ENCODE measurements at regions not wholly inside any gene's neighbourhood (a gene's known extent, or its start where the extent isn't known, plus 50 kb on each side); places are given as distances from the start of the nearest gene placed in this dataset.

DNA sequence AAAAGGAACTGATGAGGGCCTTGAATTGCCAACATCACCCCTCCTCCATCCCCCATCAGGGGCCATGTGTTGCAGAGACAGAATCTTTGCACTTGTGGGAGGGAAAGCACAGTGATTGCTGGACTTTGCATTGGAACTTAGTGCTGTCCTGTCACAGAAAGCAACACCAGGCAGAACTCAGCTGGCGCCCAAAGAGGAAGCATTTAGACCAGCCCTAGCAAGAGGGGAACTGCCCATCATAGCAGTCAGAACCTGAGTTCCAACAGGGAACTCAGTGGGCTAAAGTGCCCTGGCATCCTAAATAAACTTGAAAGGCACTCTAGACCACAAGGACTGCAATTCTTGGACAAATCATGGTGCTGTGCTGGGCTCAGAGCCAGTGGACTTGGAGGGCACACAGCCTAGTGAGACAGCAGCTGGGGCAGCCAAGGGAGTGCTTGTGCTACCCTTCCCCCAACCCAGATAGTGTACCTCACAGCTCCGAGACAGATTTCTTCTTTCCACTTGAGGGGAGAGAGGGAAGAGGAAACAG lies 128.1 kb downstream of the ACTL7B start:
- DNase-seq, result no peak
- in situ Hi-C loops (cut with MboI; ENCODE audit: low pct_ligation_motif_present in 1 of 4, low pct_unique_long_range_greater_than_20kb in 1 of 4, low sequenced_read_pairs in 3 of 4), result no loop called here
- no peak for TF ChIP-seq POLR2AphosphoS5 (IDR thresholded peaks at IDR 0.05)
- TF ChIP-seq, protein P1, sequence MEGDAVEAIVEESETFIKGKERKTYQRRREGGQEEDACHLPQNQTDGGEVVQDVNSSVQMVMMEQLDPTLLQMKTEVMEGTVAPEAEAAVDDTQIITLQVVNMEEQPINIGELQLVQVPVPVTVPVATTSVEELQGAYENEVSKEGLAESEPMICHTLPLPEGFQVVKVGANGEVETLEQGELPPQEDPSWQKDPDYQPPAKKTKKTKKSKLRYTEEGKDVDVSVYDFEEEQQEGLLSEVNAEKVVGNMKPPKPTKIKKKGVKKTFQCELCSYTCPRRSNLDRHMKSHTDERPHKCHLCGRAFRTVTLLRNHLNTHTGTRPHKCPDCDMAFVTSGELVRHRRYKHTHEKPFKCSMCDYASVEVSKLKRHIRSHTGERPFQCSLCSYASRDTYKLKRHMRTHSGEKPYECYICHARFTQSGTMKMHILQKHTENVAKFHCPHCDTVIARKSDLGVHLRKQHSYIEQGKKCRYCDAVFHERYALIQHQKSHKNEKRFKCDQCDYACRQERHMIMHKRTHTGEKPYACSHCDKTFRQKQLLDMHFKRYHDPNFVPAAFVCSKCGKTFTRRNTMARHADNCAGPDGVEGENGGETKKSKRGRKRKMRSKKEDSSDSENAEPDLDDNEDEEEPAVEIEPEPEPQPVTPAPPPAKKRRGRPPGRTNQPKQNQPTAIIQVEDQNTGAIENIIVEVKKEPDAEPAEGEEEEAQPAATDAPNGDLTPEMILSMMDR (IDR thresholded peaks at IDR 0.05), result no peak
- no peak for TF ChIP-seq EP300 (IDR thresholded peaks at IDR 0.05; ENCODE audit: low read depth)
- no peak for TF ChIP-seq POLR2A (IDR thresholded peaks at IDR 0.05)

DNA sequence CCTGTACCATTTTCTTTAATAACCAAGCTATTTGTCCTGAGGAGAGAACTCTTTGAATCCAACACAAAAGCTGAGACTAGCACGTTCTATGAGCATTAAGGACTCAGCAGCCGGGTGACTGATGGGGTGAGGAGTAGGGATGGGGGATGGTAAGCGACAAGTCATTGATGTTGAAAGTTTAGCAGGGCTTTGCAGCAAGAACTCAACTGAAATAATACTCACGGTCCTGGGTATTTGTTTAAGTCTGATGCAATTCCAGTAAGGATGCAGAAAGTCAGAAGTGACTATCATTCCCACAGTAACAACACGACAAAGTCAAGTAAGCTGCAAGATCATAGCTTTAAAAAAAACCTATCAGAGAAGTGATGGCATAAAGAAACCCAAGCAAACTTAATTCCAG lies 131.1 kb downstream of the ACTL7B start:
- no peaks in the 10 kb centered on the region for H3K27me3 ChIP-seq
- DNase-seq, result no peak
- no peaks in the 10 kb centered on the region for H3K9me3 ChIP-seq
- intact Hi-C loops (cut with DNase I; ENCODE audit: low total_unique reads), result no loop called here
- 73 to 82% methylated on average over 4 to 5 of the region's 5 CpGs for WGBS, 2 donors (ENCODE audit: low coverage in 1 of 2)
- in situ Hi-C loops (cut with MboI; ENCODE audit: low pct_ligation_motif_present in 1 of 4, low pct_unique_long_range_greater_than_20kb in 1 of 4, low sequenced_read_pairs in 3 of 4), result no loop called here
- no peaks in the 10 kb centered on the region for H3K4me1 ChIP-seq
- no peaks in the 10 kb centered on the region for H3K36me3 ChIP-seq
- no peak overlapping the region for H3K4me3 ChIP-seq
- no peak for TF ChIP-seq EP300 (IDR thresholded peaks at IDR 0.05; ENCODE audit: low read depth)
- TF ChIP-seq POLR2AphosphoS5 (IDR thresholded peaks at IDR 0.05), result no peak
- TF ChIP-seq POLR2A (IDR thresholded peaks at IDR 0.05), result no peak
- TF ChIP-seq, protein P1 (IDR thresholded peaks at IDR 0.05), result no peak
- no peak overlapping the region for H3K27ac ChIP-seq

More for the DNA sequence above, 128.1 kb downstream of the ACTL7B start:
- no peaks in the 10 kb centered on the region for H3K9me3 ChIP-seq
- no peaks in the 10 kb centered on the region for H3K27me3 ChIP-seq
- H3K27ac ChIP-seq, result no peak overlapping the region
- intact Hi-C loops (cut with DNase I; ENCODE audit: low total_unique reads), result no loop called here
- H3K4me3 ChIP-seq, result no peak overlapping the region
- no peaks in the 10 kb centered on the region for H3K36me3 ChIP-seq
- WGBS, 2 donors (ENCODE audit: low coverage in 1 of 2), result 68% methylated on average over 2 of the region's 2 CpGs; no CpG with 5 or more reads in 1 of the 2 donors
- no peaks in the 10 kb centered on the region for H3K4me1 ChIP-seq

GRCh38 chr9:108724122-108724521 lies 131.7 kb downstream of the ACTL7B start:
- no peak for DNase-seq
- Histone ChIP-seq H3K36me3 (no peaks in the 10 kb centered on the region), H3K27me3 (no peaks in the 10 kb centered on the region), H3K9me3 (no peaks in the 10 kb centered on the region), H3K27ac (no peak overlapping the region), H3K4me3 (no peak overlapping the region), H3K4me1 (no peaks in the 10 kb centered on the region)
- in situ Hi-C loops (cut with MboI; ENCODE audit: low pct_ligation_motif_present in 1 of 4, low pct_unique_long_range_greater_than_20kb in 1 of 4, low sequenced_read_pairs in 3 of 4) (no loop called here), intact Hi-C loops (cut with DNase I; ENCODE audit: low total_unique reads) (no loop called here)
- WGBS, 2 donors (ENCODE audit: low coverage in 1 of 2), result 89 to 90% methylated on average over 1 to 4 of the region's 4 CpGs
- TF ChIP-seq POLR2A (IDR thresholded peaks at IDR 0.05) (no peak), POLR2AphosphoS5 (IDR thresholded peaks at IDR 0.05) (no peak), EP300 (IDR thresholded peaks at IDR 0.05; ENCODE audit: low read depth) (no peak)
- TF ChIP-seq, protein P1 (IDR thresholded peaks at IDR 0.05), result no peak

GRCh38 chr9:108722396-108722795 lies 133.4 kb downstream of the ACTL7B start:
- TF ChIP-seq, protein P1 (IDR thresholded peaks at IDR 0.05), result no peak
- TF ChIP-seq POLR2A (IDR thresholded peaks at IDR 0.05), result no peak
- no peak for TF ChIP-seq POLR2AphosphoS5 (IDR thresholded peaks at IDR 0.05)
- TF ChIP-seq EP300 (IDR thresholded peaks at IDR 0.05; ENCODE audit: low read depth), result no peak
- no peak overlapping the region for H3K27ac ChIP-seq
- H3K4me3 ChIP-seq, result no peak overlapping the region
- no peaks in the 10 kb centered on the region for H3K27me3 ChIP-seq
- no peak for DNase-seq
- H3K4me1 ChIP-seq, result no peaks in the 10 kb centered on the region
- H3K36me3 ChIP-seq, result no peaks in the 10 kb centered on the region
- in situ Hi-C loops (cut with MboI; ENCODE audit: low pct_ligation_motif_present in 1 of 4, low pct_unique_long_range_greater_than_20kb in 1 of 4, low sequenced_read_pairs in 3 of 4), result no loop called here
- 80 to 90% methylated on average over 7 of the region's 7 CpGs for WGBS, 2 donors (ENCODE audit: low coverage in 1 of 2)
- intact Hi-C loops (cut with DNase I; ENCODE audit: low total_unique reads), result no loop called here
- H3K9me3 ChIP-seq, result no peaks in the 10 kb centered on the region

Data from transverse colon (tissue), 4 donors.